ENCODE measurements at regions not wholly inside any gene's neighbourhood (a gene's known extent, or its start where the extent isn't known, plus 50 kb on each side); places are given as distances from the start of the nearest gene placed in this dataset.

GRCh38 chr5:35461530-35461929 lies 156.1 kb upstream of the SPEF2 start:
- no peak for TF ChIP-seq POLR2A (IDR thresholded peaks at IDR 0.05; ENCODE audit: low read depth, low read length)
- no peak for TF ChIP-seq TAF1 (IDR thresholded peaks at IDR 0.05; ENCODE audit: borderline replicate concordance, low read depth, low read length)
- TF ChIP-seq POLR2AphosphoS5 (IDR thresholded peaks at IDR 0.05; ENCODE audit: low read depth, low read length), result no peak
